ENCODE measurements at regions not wholly inside any gene's neighbourhood (a gene's known extent, or its start where the extent isn't known, plus 50 kb on each side); places are given as distances from the start of the nearest gene placed in this dataset.

GRCh38 chr6:99138445-99138844, 190.7 kb upstream of the FBXL4 start:
- no peak for DNase-seq
- Histone ChIP-seq H3K4me1 (ENCODE audit: control insufficient read depth, low read depth, low read length) (no peaks in the 10 kb centered on the region), H3K4me3 (ENCODE audit: low read length) (no peak overlapping the region), H3K18ac (ENCODE audit: low read length) (no peak overlapping the region), H2BK5ac (ENCODE audit: low read length) (no peak overlapping the region), H3K36me3 (ENCODE audit: control insufficient read depth, insufficient read depth, low read length) (no peaks in the 10 kb centered on the region), H3K9ac (ENCODE audit: low read length) (no peak overlapping the region), H3K4me2 (ENCODE audit: low read length) (no peak overlapping the region), H2BK15ac (replicated peaks; ENCODE audit: low read depth) (no peak overlapping the region), H3K27me3 (ENCODE audit: insufficient read depth, low read length, poor library complexity) (no peaks in the 10 kb centered on the region), H3K79me1 (ENCODE audit: low read length) (no peaks in the 10 kb centered on the region), H3K27ac (ENCODE audit: low read depth, low read length) (no peak overlapping the region), H3K23ac (ENCODE audit: low read length) (no peak overlapping the region), H3K56ac (ENCODE audit: low read length) (no peak overlapping the region), H3K4ac (ENCODE audit: low read depth, low read length) (no peak overlapping the region), H2BK120ac (ENCODE audit: low read depth, low read length) (no peak overlapping the region), H2AK5ac (ENCODE audit: low read length) (no peak overlapping the region), H4K8ac (ENCODE audit: low read depth, low read length) (no peak overlapping the region), H4K5ac (ENCODE audit: low read length) (no peak overlapping the region), H3K79me2 (ENCODE audit: control insufficient read depth, insufficient read depth, low read length) (no peaks in the 10 kb centered on the region)
- no CpG with 5 or more reads among the region's 1 CpG for WGBS (ENCODE audit: extremely low coverage, insufficient coverage, low lambda C conversion rate)

- H3K4me1 ChIP-seq (ENCODE audit: control insufficient read depth, low read depth, low read length), result no peaks in the 10 kb centered on the region
- H3K4me2 ChIP-seq (ENCODE audit: low read length), result no peak overlapping the region
- no peak overlapping the region for H3K56ac ChIP-seq (ENCODE audit: low read length)
- no peak overlapping the region for H2BK5ac ChIP-seq (ENCODE audit: low read length)
- H3K23ac ChIP-seq (ENCODE audit: low read length), result no peak overlapping the region
- no peak overlapping the region for H2BK15ac ChIP-seq (replicated peaks; ENCODE audit: low read depth)
- no peak overlapping the region for H2BK120ac ChIP-seq (ENCODE audit: low read depth, low read length)
- DNase-seq, result no peak
- no peak overlapping the region for H3K27ac ChIP-seq (ENCODE audit: low read depth, low read length)
- no peaks in the 10 kb centered on the region for H3K36me3 ChIP-seq (ENCODE audit: control insufficient read depth, insufficient read depth, low read length)
- H3K79me2 ChIP-seq (ENCODE audit: control insufficient read depth, insufficient read depth, low read length), result no peaks in the 10 kb centered on the region
- H3K27me3 ChIP-seq (ENCODE audit: insufficient read depth, low read length, poor library complexity), result no peaks in the 10 kb centered on the region
- no peak overlapping the region for H3K9ac ChIP-seq (ENCODE audit: low read length)
- H3K18ac ChIP-seq (ENCODE audit: low read length), result no peak overlapping the region
- no peaks in the 10 kb centered on the region for H3K79me1 ChIP-seq (ENCODE audit: low read length)
- H4K8ac ChIP-seq (ENCODE audit: low read depth, low read length), result no peak overlapping the region
- H3K4ac ChIP-seq (ENCODE audit: low read depth, low read length), result no peak overlapping the region
- no CpG with 5 or more reads among the region's 3 CpGs for WGBS (ENCODE audit: extremely low coverage, insufficient coverage, low lambda C conversion rate)
- no peak overlapping the region for H4K5ac ChIP-seq (ENCODE audit: low read length)
- no peak overlapping the region for H2AK5ac ChIP-seq (ENCODE audit: low read length)
- no peak overlapping the region for H3K4me3 ChIP-seq (ENCODE audit: low read length)
Measured at GRCh38 chr6:99137314-99137713, 189.6 kb upstream of the FBXL4 start.

- no peak overlapping the region for H3K4me3 ChIP-seq (ENCODE audit: low read length)
- no peaks in the 10 kb centered on the region for H3K4me1 ChIP-seq (ENCODE audit: control insufficient read depth, low read depth, low read length)
- H2AK5ac ChIP-seq (ENCODE audit: low read length), result no peak overlapping the region
- no peaks in the 10 kb centered on the region for H3K27me3 ChIP-seq (ENCODE audit: insufficient read depth, low read length, poor library complexity)
- no peak overlapping the region for H2BK5ac ChIP-seq (ENCODE audit: low read length)
- no peak overlapping the region for H3K18ac ChIP-seq (ENCODE audit: low read length)
- H3K79me1 ChIP-seq (ENCODE audit: low read length), result no peaks in the 10 kb centered on the region
- DNase-seq, result no peak
- H2BK15ac ChIP-seq (replicated peaks; ENCODE audit: low read depth), result no peak overlapping the region
- H3K4me2 ChIP-seq (ENCODE audit: low read length), result no peak overlapping the region
- H3K36me3 ChIP-seq (ENCODE audit: control insufficient read depth, insufficient read depth, low read length), result no peaks in the 10 kb centered on the region
- no peak overlapping the region for H4K5ac ChIP-seq (ENCODE audit: low read length)
- H3K27ac ChIP-seq (ENCODE audit: low read depth, low read length), result no peak overlapping the region
- no peak overlapping the region for H3K9ac ChIP-seq (ENCODE audit: low read length)
- H3K23ac ChIP-seq (ENCODE audit: low read length), result no peak overlapping the region
- no peak overlapping the region for H3K4ac ChIP-seq (ENCODE audit: low read depth, low read length)
- no peak overlapping the region for H2BK120ac ChIP-seq (ENCODE audit: low read depth, low read length)
- no CpG with 5 or more reads among the region's 3 CpGs for WGBS (ENCODE audit: extremely low coverage, insufficient coverage, low lambda C conversion rate)
- H3K79me2 ChIP-seq (ENCODE audit: control insufficient read depth, insufficient read depth, low read length), result no peaks in the 10 kb centered on the region
- no peak overlapping the region for H3K56ac ChIP-seq (ENCODE audit: low read length)
- no peak overlapping the region for H4K8ac ChIP-seq (ENCODE audit: low read depth, low read length)
Measured at GRCh38 chr6:99136488-99136887, 188.7 kb upstream of the FBXL4 start.

- DNase-seq, result no peak
- WGBS (ENCODE audit: extremely low coverage, insufficient coverage, low lambda C conversion rate), result no CpG with 5 or more reads among the region's 4 CpGs
- Histone ChIP-seq H3K4me3 (ENCODE audit: low read length) (no peak overlapping the region), H3K4me1 (ENCODE audit: control insufficient read depth, low read depth, low read length) (no peaks in the 10 kb centered on the region), H3K27ac (ENCODE audit: low read depth, low read length) (no peak overlapping the region), H2BK15ac (replicated peaks; ENCODE audit: low read depth) (no peak overlapping the region), H3K23ac (ENCODE audit: low read length) (no peak overlapping the region), H4K5ac (ENCODE audit: low read length) (no peak overlapping the region), H3K36me3 (ENCODE audit: control insufficient read depth, insufficient read depth, low read length) (no peaks in the 10 kb centered on the region), H3K79me2 (ENCODE audit: control insufficient read depth, insufficient read depth, low read length) (no peaks in the 10 kb centered on the region), H3K9ac (ENCODE audit: low read length) (no peak overlapping the region), H2AK5ac (ENCODE audit: low read length) (no peak overlapping the region), H3K79me1 (ENCODE audit: low read length) (no peaks in the 10 kb centered on the region), H2BK5ac (ENCODE audit: low read length) (no peak overlapping the region), H3K4ac (ENCODE audit: low read depth, low read length) (no peak overlapping the region), H3K18ac (ENCODE audit: low read length) (no peak overlapping the region), H3K4me2 (ENCODE audit: low read length) (no peak overlapping the region), H3K56ac (ENCODE audit: low read length) (no peak overlapping the region), H2BK120ac (ENCODE audit: low read depth, low read length) (no peak overlapping the region), H4K8ac (ENCODE audit: low read depth, low read length) (no peak overlapping the region), H3K27me3 (ENCODE audit: insufficient read depth, low read length, poor library complexity) (no peaks in the 10 kb centered on the region)
Measured at GRCh38 chr6:99132026-99132635, 184.4 kb upstream of the FBXL4 start.

GRCh38 chr6:99130897-99131873, 183.4 kb upstream of the FBXL4 start:
- Histone ChIP-seq H3K9ac (ENCODE audit: low read length) (no peak overlapping the region), H3K18ac (ENCODE audit: low read length) (no peak overlapping the region), H2BK15ac (replicated peaks; ENCODE audit: low read depth) (no peak overlapping the region), H4K5ac (ENCODE audit: low read length) (no peak overlapping the region), H3K23ac (ENCODE audit: low read length) (no peak overlapping the region), H3K4ac (ENCODE audit: low read depth, low read length) (no peak overlapping the region), H3K4me3 (ENCODE audit: low read length) (no peak overlapping the region), H3K36me3 (ENCODE audit: control insufficient read depth, insufficient read depth, low read length) (no peaks in the 10 kb centered on the region), H3K4me2 (ENCODE audit: low read length) (no peak overlapping the region), H3K27ac (ENCODE audit: low read depth, low read length) (no peak overlapping the region), H3K79me2 (ENCODE audit: control insufficient read depth, insufficient read depth, low read length) (no peaks in the 10 kb centered on the region), H2BK120ac (ENCODE audit: low read depth, low read length) (no peak overlapping the region), H2AK5ac (ENCODE audit: low read length) (no peak overlapping the region), H3K79me1 (ENCODE audit: low read length) (no peaks in the 10 kb centered on the region), H2BK5ac (ENCODE audit: low read length) (no peak overlapping the region), H3K27me3 (ENCODE audit: insufficient read depth, low read length, poor library complexity) (no peaks in the 10 kb centered on the region), H3K4me1 (ENCODE audit: control insufficient read depth, low read depth, low read length) (no peaks in the 10 kb centered on the region), H4K8ac (ENCODE audit: low read depth, low read length) (no peak overlapping the region), H3K56ac (ENCODE audit: low read length) (no peak overlapping the region)
- WGBS (ENCODE audit: extremely low coverage, insufficient coverage, low lambda C conversion rate), result no CpG with 5 or more reads among the region's 15 CpGs
- peak; percentile 18 for DNase-seq
